OCI-LY1 (cell line): ENCODE measurements at regions not wholly inside any gene's neighbourhood (a gene's known extent, or its start where the extent isn't known, plus 50 kb on each side); places are given as distances from the start of the nearest gene placed in this dataset.

Source experiments
- CTCF ChIP-seq: fragments of 200-600 bp; sonication (generic), shearing (Covaris generic); IDR thresholded peaks from 2 replicates; pipeline ENCODE4 v1.5.1; 2017; ENCODE audit warnings: mild to moderate bottlenecking, antibody characterized with exemption, low read length, moderate library complexity, mixed read lengths
- EZH2 ChIP-seq: fragments of 200-600 bp; sonication (generic), shearing (Covaris generic); IDR thresholded peaks from 2 replicates; pipeline ENCODE4 v1.8.0; 2017; ENCODE audit warnings: borderline replicate concordance, mixed run types, mild to moderate bottlenecking, antibody characterized with exemption, low read length, moderate library complexity, mixed read lengths

DNA sequence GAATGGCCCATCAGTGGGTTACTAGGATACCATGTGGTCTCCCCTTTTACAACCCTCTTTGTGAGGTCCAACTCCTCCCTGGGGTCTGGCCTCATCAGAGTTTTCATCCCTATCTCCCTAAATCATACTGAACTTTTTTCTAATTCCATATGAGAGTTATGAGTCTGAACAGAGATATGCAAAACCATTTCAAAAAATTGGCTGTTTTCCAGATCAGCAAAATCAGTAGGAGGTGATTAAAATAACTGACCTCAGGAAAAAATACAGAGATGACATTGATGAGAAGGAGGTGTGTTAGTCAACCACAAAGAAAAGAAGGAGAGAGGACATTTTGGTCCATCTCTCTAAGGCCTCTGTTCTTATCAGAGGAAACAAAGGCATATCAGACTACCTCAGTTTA is 200.8 kb upstream of the CFAP20DC start:
- TF ChIP-seq CTCF, result no peak
- no peak for TF ChIP-seq EZH2
